GM19438 (cell line): ENCODE measurements at regions not wholly inside any gene's neighbourhood (a gene's known extent, or its start where the extent isn't known, plus 50 kb on each side); places are given as distances from the start of the nearest gene placed in this dataset.
A peak's percentile ranks its signal among the peaks of the same experiment; 100 is the strongest.
"Not testable (repeated sequence)": the region's sequence is repeated elsewhere in the genome, so short reads cannot be mapped to it uniquely, and the experiment has no call there.

ENCODE experiments used
- ATAC-seq: cut with Tn5 transposase; IDR thresholded peaks from one replicate; pipeline ENCODE4 v1.9.1; 2021; ENCODE audit warnings: low read depth; ENCODE audit not compliant: unreplicated experiment

- no peak for ATAC-seq
Observed at GRCh38 chr3:102676424-102676823, 241.6 kb downstream of the ZPLD1 start.

DNA sequence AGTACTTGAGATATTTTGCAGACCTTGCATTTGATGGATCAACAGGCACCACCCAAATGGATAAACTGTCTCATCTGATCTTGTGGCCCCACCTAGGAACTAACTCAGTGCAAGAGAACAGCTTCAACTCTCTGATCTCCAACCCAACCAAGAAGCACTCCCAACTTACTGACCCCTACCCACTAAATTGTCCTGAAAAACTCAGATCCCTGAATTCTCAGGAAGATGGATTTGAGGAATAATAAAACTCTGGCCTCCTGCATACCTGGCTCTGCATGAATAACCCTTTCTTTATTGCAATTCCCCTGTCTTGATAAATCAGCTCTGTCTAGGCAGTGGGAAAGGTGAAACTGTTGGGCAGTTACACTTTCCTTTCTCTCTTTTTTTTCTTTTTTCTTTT, 247.9 kb downstream of the ZPLD1 start:
- ATAC-seq = no peak

GRCh38 chr3:102686792-102687191, 252.0 kb downstream of the ZPLD1 start:
- no peak for ATAC-seq

DNA sequence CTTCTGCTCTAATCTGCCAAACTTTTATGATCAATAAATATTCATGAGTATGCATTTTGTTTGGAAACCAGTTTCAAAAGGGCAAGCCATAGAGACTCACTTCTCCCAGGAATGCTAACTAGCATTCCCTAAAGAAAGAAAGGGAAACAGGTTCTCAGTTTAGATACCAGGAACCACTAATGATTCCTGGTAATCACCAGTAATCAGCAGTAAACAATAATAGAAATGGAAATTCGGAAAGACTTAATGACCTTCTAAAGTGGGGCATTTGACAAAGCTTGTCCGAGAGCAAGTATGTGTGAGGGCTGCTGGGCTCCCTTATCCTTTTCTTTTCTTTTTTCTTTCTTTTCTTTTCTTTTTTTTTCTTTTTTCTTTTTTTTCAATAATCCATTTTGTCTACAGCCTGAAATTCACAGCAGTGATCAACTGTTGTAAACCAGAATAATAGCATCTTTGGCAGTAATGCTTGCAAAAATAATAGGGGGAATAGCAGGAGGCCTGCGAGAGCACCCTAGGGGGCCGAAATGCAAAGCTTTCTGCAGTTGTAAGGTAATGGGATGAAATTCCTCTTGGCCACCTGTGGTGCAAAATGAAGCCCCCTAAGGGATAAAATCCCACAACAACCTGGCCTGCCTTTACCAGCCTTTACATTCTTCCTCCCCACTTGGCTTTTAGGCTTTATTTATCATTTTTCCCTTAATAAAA, 253.2 kb downstream of the ZPLD1 start:
- no peak for ATAC-seq

DNA sequence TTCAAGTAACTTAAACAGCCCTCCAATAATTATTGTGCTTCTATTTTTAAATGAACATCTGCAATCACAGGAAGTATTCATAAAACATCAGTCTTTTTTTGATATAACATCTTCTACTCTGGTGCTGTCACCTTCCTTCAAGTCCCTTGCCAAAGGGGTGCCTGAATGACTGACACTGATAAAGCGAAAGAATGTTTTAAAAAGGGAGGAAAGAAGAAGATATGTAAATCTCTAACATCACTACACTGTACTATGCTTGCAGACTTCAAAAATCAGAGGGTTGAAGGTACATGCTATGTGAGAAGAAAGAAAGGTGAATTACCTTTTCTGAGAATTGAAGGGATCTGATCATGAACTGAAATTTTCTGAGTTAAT, 253.7 kb downstream of the ZPLD1 start:
- no peak for ATAC-seq

DNA sequence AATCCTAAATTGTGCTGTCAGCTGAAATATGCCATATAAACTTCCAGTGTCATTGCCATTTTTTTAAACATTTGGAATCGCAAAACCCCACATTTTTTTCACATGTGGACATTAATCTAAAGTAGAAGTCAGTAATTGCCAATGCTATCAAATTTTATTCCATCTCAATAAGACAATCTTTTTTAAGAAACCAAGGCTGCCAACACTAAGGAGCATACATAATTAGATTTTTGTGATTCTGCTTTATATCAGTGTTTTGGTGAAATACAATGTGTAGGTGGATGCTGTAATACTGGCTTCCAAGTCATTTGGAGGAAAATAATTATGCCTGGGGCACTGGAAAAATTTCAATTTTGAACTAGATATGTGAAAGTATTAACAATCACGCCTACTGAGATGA, 256.7 kb downstream of the ZPLD1 start:
- no peak for ATAC-seq

- no peak for ATAC-seq
Observed at GRCh38 chr3:102699104-102699818, 264.4 kb downstream of the ZPLD1 start.

GRCh38 chr3:102699819-102700140, 265.0 kb downstream of the ZPLD1 start:
- ATAC-seq = no peak

GRCh38 chr3:102712896-102713295, 278.1 kb downstream of the ZPLD1 start:
- no peak for ATAC-seq

- ATAC-seq = no peak
Observed at GRCh38 chr3:102714567-102714966, 279.8 kb downstream of the ZPLD1 start.

DNA sequence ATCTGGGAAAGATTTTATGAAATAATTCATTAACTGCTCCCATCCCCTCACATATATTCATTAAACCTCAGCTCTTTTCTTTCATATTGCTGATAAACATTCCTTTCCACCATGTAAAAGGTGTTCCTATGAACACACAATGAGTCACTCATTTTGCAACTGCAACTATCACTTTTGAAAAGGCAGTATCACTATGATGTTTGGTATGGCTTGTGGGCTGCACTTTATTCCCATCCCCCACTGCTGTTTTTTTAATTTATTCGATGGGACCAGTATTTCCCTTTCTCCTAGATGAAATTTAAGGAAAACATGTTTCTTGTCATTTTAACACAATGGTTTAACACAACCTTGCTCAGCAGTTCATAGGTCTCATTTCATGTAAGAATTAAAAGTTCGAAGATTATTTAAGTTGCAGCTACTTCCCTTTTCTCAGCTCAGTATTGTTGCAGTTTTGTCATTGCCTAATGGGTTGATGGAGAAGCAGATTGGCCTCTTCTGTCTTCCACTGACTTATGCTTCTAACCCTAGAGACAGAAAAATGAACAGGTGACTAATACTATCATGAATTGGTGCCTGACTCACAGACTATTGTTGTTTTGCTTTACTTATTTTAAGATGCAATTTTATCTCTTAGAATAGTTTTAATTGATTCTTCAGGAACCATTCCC, 280.3 kb downstream of the ZPLD1 start:
- peak; percentile 86 for ATAC-seq

DNA sequence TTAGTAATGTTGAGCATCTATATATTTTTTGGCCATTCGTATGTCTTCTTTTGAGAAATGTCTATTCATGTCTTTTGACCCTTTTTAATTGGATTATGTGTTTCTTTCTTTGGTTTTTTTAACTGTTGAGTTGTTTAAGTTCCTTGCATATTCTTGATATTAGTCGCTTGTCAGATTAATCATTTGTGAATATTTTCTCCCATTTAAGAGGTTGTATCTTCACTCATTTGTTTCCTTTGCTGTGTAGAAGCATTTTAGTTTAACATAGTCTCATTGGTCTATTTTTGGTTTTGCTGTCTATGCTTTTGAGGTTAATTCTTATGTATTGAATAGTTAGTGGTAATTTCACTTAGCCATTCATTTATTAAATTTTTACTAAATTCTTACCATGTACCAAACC, 283.8 kb downstream of the ZPLD1 start:
- no peak for ATAC-seq

DNA sequence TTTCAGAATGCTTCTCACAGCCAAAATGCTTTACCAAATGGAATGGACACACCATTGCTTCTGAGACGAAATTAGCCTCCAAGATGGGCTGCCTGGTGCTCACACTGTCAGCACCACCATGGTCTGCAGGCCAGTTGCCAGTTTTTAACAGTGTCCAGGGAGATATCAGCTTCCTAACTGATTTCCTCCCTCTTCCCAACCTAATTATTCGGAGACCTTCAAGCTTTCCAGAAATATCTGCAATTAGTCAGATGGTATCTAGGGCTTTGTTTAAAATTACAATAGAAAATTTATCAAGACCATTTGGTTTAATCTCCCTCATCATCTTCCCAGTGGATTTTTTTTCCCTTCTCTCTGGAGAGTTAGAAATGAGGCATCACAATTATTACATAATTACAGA, 287.5 kb downstream of the ZPLD1 start:
- no peak for ATAC-seq

DNA sequence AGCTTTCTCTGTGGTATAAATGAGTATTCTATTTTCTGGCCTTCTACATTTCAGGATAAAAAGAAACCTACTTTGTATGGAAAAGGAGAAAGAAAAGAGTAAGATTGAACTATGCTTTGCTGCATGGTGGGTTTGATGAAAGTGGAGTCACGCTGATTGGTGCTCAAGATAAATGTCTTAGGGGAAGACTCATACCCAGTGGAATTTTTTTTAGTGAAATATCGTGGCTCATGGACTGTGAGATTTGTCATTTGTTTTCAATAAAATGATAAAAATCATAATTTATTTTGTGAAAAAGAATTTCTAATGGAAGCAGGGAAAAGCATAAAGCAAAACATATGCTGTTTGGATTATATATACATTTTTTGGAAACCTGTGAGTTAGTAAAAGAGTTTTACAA, 292.5 kb downstream of the ZPLD1 start:
- ATAC-seq = no peak

- not testable (repeated sequence) for ATAC-seq
Observed at GRCh38 chr3:102732581-102732980, 297.8 kb downstream of the ZPLD1 start.

- ATAC-seq = no peak
Observed at GRCh38 chr3:102733791-102734563, 299.2 kb downstream of the ZPLD1 start.

- ATAC-seq = no peak
Observed at GRCh38 chr3:102735311-102735710, 300.5 kb downstream of the ZPLD1 start.

- ATAC-seq = no peak
Observed at GRCh38 chr3:102736288-102736974, 301.6 kb downstream of the ZPLD1 start.

- ATAC-seq = no peak
Observed at GRCh38 chr3:102736975-102737304, 302.1 kb downstream of the ZPLD1 start.

- no peak for ATAC-seq
Observed at GRCh38 chr3:102737353-102737752, 302.5 kb downstream of the ZPLD1 start.

DNA sequence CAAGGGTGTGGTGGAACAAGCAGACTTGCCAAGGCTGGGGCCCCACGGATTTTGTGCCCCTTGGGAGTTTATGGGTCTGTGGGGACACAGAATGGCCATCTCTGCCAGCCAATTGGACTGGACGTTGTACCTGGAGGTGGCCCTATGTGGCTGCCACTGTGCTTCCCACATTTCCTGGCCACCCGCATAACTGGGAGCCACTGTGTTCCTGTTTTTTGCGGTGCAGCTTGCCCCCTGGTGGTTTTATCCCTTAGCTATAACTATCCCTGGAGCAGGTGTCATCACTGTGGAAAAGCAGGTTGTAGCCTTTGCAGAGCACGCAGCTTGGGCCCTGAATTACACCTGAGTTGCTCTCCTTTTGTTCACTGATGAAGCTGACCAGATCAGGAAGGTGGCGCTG, 306.3 kb downstream of the ZPLD1 start:
- ATAC-seq = no peak
